HG02884 (cell line): ENCODE measurements at regions not wholly inside any gene's neighbourhood (a gene's known extent, or its start where the extent isn't known, plus 50 kb on each side); places are given as distances from the start of the nearest gene placed in this dataset.
"Not testable (repeated sequence)": the region's sequence is repeated elsewhere in the genome, so short reads cannot be mapped to it uniquely, and the experiment has no call there.

Source experiments
- ATAC-seq: cut with Tn5 transposase; IDR thresholded peaks from one replicate; pipeline ENCODE4 v1.9.1; 2021; ENCODE audit warnings: mild to moderate bottlenecking, moderate library complexity; ENCODE audit not compliant: unreplicated experiment

GRCh38 chr19:29060813-29061364, 152.1 kb downstream of the UQCRFS1 start:
- ATAC-seq, result no peak

GRCh38 chr19:29056535-29056934, 156.4 kb downstream of the UQCRFS1 start:
- no peak for ATAC-seq

GRCh38 chr19:29054886-29055675, 157.9 kb downstream of the UQCRFS1 start:
- ATAC-seq, result no peak

GRCh38 chr19:29048873-29049272, 164.1 kb downstream of the UQCRFS1 start:
- ATAC-seq, result no peak

GRCh38 chr19:29045679-29046254, 167.2 kb downstream of the UQCRFS1 start:
- no peak for ATAC-seq

GRCh38 chr19:29044037-29044436, 168.9 kb downstream of the UQCRFS1 start:
- no peak for ATAC-seq

GRCh38 chr19:29042450-29042849, 170.5 kb downstream of the UQCRFS1 start:
- ATAC-seq, result no peak

GRCh38 chr19:29040951-29041350, 172.0 kb downstream of the UQCRFS1 start:
- no peak for ATAC-seq

GRCh38 chr19:29040292-29040691, 172.7 kb downstream of the UQCRFS1 start:
- ATAC-seq, result no peak

GRCh38 chr19:29039036-29039435, 173.9 kb downstream of the UQCRFS1 start:
- not testable (repeated sequence) for ATAC-seq

GRCh38 chr19:29031216-29031615, 181.7 kb downstream of the UQCRFS1 start:
- no peak for ATAC-seq

GRCh38 chr19:29029268-29029958, 183.5 kb downstream of the UQCRFS1 start:
- no peak for ATAC-seq

- no peak for ATAC-seq
Measured at GRCh38 chr19:29022599-29022998, 190.4 kb downstream of the UQCRFS1 start.

GRCh38 chr19:29022165-29022564, 190.8 kb downstream of the UQCRFS1 start:
- ATAC-seq, result no peak

GRCh38 chr19:29021232-29021916, 191.6 kb downstream of the UQCRFS1 start:
- no peak for ATAC-seq

GRCh38 chr19:29019403-29019802, 193.5 kb downstream of the UQCRFS1 start:
- no peak for ATAC-seq

GRCh38 chr19:29018542-29018941, 194.4 kb downstream of the UQCRFS1 start:
- ATAC-seq, result no peak

- ATAC-seq, result no peak
Measured at GRCh38 chr19:29017788-29018187, 195.2 kb downstream of the UQCRFS1 start.

- no peak for ATAC-seq
Measured at GRCh38 chr19:29016926-29017760, 195.8 kb downstream of the UQCRFS1 start.

- ATAC-seq, result no peak
Measured at GRCh38 chr19:29016353-29016752, 196.6 kb downstream of the UQCRFS1 start.
